Right forelimb (tissue), 1 donor: ENCODE measurements at regions not wholly inside any gene's neighbourhood (a gene's known extent, or its start where the extent isn't known, plus 50 kb on each side); places are given as distances from the start of the nearest gene placed in this dataset.
"Not testable (repeated sequence)": the region's sequence is repeated elsewhere in the genome, so short reads cannot be mapped to it uniquely, and the experiment has no call there.

Source experiments
- DNase-seq: peaks from one replicate; pipeline ENCODE4 v3.0.0-alpha.2; 2018

- no peak for DNase-seq
Observed at GRCh38 chr11:80282643-80283042, 841.8 kb upstream of the TENM4 start.

GRCh38 chr11:80281194-80281593, 840.4 kb upstream of the TENM4 start:
- no peak for DNase-seq

GRCh38 chr11:80280737-80281136, 839.9 kb upstream of the TENM4 start:
- peak; percentile 84 for DNase-seq

GRCh38 chr11:80261776-80262175, 820.9 kb upstream of the TENM4 start:
- DNase-seq = no peak

- DNase-seq = not testable (repeated sequence)
Observed at GRCh38 chr11:80257319-80258015, 816.6 kb upstream of the TENM4 start.

GRCh38 chr11:80255021-80255420, 814.2 kb upstream of the TENM4 start:
- no peak for DNase-seq

GRCh38 chr11:80241766-80242165, 800.9 kb upstream of the TENM4 start:
- DNase-seq = no peak

GRCh38 chr11:80240245-80240644, 799.4 kb upstream of the TENM4 start:
- no peak for DNase-seq

- no peak for DNase-seq
Observed at GRCh38 chr11:80239217-80239616, 798.4 kb upstream of the TENM4 start.

- DNase-seq = no peak
Observed at GRCh38 chr11:80227915-80228314, 787.1 kb upstream of the TENM4 start.

GRCh38 chr11:80214413-80214812, 773.6 kb upstream of the TENM4 start:
- no peak for DNase-seq

GRCh38 chr11:80211673-80212072, 770.8 kb upstream of the TENM4 start:
- no peak for DNase-seq

- DNase-seq = no peak
Observed at GRCh38 chr11:80204021-80204420, 763.2 kb upstream of the TENM4 start.

GRCh38 chr11:80196932-80197554, 756.2 kb upstream of the TENM4 start:
- DNase-seq = no peak

GRCh38 chr11:80196041-80196440, 755.2 kb upstream of the TENM4 start:
- no peak for DNase-seq

- no peak for DNase-seq
Observed at GRCh38 chr11:80194625-80195024, 753.8 kb upstream of the TENM4 start.

GRCh38 chr11:80194016-80194415, 753.2 kb upstream of the TENM4 start:
- DNase-seq = no peak

GRCh38 chr11:80188076-80188627, 747.3 kb upstream of the TENM4 start:
- no peak for DNase-seq

GRCh38 chr11:80186692-80187091, 745.9 kb upstream of the TENM4 start:
- DNase-seq = no peak

- no peak for DNase-seq
Observed at GRCh38 chr11:80182901-80183300, 742.1 kb upstream of the TENM4 start.

GRCh38 chr11:80173371-80174136, 732.7 kb upstream of the TENM4 start:
- DNase-seq = no peak

- DNase-seq = no peak
Observed at GRCh38 chr11:80168796-80169195, 728.0 kb upstream of the TENM4 start.

- no peak for DNase-seq
Observed at GRCh38 chr11:80167766-80168165, 726.9 kb upstream of the TENM4 start.

- DNase-seq = no peak
Observed at GRCh38 chr11:80165744-80166143, 724.9 kb upstream of the TENM4 start.
